GM18873 (cell line): ENCODE measurements at regions not wholly inside any gene's neighbourhood (a gene's known extent, or its start where the extent isn't known, plus 50 kb on each side); places are given as distances from the start of the nearest gene placed in this dataset.

Source experiments
- ATAC-seq: cut with Tn5 transposase; IDR thresholded peaks from one replicate; pipeline ENCODE4 v1.9.1; 2021; ENCODE audit warnings: mild to moderate bottlenecking, moderate library complexity, moderate number of reproducible peaks; ENCODE audit not compliant: unreplicated experiment, low FRiP score

DNA sequence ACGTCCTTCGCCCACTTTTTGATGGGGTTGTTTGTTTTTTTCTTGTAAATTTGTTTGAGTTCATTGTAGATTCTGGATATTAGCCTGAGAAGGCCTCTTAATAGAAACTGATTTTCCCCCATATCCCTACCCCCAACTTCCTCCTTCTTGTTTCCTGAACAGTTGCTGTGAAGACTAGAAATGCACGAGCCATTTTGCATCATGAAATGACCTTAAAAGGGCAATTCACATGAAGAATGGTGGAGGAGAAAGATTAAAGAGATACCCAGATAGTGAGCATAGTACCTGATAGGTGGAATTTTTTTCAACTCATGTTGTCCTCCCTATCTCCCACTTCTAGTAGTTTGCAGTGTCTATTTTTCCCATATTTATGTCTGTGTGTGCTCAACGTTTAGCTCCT is 55.2 kb upstream of the KCNH8 start:
- ATAC-seq = no peak

DNA sequence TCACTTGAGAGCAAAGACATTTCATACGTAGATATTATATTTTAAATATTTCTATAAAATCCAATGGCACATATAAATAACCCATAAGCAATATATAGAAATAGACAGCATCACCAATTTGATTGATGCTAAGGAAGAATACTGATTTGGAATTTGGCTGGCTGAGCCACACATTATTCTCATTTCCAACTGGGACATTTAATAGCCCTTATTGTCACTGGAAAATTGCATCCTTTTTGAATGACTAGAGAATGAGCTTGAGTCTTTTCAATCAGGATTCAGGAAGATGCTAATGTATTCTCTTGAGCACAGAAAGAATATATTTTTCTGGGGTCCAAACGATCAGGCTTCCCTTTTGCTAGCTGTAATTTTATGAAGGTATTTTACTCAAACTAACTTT is 70.9 kb upstream of the KCNH8 start:
- ATAC-seq = no peak

DNA sequence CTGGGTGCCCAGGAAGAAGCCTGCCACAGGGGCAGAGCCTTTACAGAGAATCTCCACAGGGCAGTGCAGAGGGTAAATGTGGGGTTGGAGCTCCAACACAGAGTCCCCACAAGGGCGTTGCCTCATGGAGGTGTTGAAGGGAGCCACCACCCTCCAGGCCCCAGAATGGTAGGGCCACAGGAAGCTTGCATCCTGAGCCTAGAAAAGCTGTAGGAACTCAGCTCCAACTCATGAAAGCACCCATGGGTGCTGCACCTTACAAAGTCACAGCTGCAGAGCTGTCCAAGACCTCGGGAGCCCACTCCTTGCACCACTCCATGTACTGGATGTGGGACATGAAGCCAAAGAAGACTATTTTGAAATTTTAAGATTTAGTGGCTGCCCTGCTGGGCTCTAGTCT is 73.3 kb upstream of the KCNH8 start:
- ATAC-seq = no peak

DNA sequence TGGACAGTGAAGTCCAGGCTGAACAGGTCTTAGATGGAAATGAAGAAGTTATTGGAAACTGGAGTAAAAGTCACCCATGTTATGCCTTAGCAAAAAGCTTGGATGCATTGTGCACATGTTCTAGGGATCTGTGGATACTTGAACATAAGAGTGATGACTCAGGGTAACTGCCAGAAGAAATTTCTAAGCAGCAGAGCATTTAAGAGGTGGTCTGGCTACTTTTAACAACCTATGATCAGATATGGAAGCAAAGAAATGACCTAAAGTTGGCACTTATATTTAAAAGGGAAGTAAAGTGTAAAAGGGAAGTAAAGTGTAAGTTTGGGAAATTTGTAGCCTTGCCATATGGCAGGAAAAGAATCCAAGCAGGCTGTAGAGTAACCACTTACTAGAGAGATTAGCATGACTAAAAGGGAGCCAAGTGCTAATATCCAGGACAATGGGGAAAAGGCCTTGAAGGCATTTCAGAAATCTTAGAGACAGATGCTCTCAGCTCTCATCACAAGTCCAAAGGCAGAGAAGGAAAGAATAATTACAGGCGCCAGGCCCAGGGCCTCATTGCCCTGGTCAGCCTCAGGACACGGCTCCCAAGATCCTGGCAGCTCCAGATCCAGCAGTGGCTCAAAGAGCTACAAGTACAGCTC is 73.9 kb upstream of the KCNH8 start:
- no peak for ATAC-seq

DNA sequence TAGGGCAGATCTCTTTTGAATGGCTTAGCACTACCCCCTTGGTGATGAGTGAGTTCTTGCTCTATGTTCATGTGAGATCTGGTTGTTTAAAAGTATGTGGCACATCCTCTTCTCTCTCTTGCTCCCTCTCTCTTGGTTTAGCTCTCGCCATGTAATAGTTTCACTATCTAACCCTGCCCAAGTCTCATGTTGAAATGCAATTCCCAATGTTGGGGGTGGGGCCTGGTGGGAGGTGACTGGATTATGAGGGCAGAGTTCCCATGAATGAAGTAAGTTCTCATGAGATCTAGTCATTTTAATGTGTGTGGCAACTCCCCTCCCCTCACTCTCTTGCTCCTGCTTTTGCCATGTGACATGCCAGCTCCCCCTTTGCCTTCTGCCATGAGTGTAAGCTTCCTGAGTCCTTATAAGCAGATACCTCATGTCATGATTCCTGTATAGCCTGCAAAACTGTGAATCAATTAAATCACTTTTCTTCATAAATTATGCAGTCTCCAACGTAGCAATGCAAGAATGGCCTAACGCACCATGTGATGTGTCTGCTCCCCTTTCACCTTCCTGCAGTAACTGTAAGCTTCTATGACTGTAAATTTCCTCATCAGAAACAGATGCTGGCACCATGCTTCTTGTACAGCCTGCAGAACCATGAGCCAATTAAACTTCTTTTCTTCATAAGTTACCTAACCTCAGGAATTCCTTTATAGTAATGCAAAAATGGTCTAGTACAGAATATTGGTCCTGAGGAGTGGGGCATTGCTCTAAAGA is 74.8 kb upstream of the KCNH8 start:
- no peak for ATAC-seq

DNA sequence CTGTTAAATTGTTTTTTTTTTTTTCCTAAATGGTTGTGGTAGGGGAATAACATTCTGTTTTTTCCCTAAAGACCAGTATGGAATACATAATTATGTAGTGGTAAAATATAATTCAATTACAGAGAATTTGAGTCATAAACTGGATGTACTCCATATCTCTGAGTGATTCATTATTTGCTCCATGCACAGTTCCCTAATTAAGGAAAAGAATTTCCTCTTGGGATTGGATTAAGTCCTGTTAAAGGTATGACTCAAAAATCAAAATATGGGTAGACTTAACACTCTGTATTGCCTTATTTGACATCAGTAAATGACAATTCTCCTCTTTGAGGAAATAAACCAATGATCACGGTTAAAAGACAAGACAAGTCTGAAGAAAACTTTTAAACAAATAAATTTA is 78.0 kb upstream of the KCNH8 start:
- no peak for ATAC-seq

DNA sequence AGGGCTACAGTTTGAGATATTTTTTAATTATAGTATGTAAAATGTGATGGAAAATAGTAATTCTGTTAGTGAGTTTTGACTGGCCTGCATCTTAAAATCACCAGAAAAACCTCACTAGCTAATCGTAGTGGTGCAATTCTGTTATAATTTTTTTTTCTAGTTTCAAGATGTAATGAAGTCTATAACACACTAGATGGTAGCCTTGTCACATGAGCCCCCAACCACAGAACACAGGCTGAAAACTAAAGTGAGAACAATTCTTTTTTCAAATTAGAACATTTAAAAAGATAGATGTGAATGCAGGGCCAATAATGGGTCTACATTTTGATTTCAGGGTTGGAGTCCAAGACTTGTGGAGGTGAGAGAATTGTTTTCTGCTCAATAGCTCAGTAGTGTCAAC is 83.3 kb upstream of the KCNH8 start:
- ATAC-seq = no peak

DNA sequence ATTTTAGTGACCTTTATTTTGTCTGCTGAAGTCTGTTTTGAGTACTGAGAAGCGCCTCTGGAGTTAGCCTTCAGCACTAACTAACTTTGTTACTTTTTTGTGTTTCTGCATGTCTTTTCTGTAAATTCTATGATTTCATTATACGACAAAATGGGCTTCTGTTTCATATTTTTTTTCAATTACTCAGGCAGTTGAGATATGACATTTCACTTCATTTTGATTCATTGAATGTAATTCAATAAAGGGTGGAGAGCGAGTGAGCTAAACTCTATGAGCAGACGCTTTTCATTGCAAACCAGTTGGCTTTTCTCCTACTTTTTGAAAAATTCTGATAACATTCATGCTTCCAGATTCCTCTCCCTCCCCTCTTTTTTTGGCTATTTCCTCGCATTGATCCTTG is 84.4 kb upstream of the KCNH8 start:
- ATAC-seq = no peak

DNA sequence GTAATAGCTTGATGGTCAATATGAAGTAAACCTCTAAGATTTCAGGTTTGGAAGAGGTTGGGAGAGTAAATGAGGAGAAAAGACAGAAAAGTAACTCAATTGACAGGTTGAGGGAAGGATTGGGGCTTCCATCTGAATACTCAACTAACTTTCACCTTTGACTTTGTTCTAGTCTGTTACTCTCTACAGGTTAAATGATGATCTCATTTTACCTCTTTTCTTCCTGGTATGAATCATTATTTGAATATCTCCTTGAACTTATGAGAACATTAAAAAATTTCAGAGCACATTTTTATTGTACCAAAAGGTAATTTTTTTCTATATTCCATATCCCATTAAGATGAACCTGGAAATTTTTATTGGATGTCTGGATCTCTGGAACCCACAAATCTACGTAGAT is 87.9 kb upstream of the KCNH8 start:
- no peak for ATAC-seq

DNA sequence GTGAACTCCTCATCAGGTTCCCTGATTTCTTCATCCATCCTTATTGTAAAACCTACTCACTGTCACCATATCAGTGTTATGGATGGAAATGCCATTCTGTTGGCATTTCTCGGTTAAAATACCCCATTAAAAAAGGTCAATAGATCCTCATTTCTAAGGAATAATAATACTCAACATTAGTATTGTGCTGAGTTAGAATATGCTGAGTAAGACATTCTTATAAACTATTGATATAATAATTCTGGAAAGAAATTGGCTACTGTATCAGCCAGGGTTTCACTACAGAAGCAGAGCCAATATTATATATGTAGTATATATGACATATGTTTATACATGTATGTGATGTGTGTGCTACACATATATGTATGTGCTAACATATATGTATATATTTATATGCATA is 95.4 kb upstream of the KCNH8 start:
- ATAC-seq = no peak

DNA sequence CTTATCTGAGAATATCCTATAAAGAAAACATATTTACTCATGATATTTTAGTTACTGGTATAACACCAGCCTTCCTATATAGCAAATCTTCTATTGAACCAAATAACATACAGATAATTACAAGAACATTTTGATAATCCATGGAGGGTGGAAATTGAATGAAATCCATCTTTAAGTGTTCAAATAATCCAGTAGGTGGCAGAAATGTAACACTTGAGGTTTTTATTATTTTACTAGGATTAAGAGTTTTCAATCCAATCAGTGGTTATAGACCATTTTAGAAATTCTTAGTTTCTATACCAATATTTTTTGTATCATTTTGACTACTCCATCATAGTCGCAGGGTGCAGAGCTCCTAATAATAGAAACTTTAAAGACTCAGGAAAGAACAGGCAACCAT is 101.9 kb upstream of the KCNH8 start:
- ATAC-seq = no peak

DNA sequence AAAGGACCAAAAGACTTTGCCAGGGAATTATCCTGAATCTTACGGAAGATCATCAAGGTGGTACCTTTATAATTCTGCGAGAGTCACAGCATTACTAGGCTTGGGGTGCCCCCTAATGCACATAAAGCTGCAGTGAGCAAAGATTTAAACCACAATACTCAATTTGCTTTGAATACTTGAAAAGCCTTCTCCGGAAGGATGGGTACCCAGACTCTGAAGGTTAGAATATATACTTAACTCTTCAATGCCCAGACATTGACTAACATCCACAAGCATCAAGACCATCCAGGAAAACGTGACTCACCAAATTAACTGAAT is 117.8 kb upstream of the KCNH8 start:
- ATAC-seq = no peak

DNA sequence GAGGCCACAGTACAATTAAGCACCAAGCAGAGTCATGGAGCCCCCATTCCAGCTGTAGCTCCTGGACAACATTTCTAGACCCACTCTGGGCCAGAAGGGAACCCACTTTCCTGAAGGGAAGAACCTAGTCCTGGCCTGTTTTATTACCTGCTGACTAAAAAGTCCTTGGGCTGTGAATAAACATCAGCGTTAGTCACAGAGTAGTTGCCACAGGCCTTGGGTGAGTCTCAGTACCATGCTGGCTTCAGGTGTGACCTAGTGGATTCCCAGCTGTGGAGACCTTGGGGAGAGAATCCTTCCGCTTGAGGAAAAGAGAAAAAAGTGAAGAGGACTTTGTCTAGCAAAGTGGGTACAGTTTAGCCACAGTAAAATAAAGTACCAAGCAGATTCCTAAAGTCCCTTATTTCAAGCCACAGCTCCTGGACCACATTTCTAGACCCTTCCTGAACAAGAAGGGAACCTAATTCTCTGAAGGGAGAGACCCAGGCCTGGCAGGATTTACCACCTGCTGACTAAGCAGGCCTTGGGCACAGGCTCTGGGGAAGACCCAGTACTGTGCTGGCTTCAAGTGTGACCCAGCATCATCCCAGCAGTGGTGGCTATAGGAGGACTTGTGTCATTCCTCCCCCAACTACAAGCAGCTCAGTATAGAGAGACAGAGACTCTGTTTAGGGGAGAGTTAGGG is 118.3 kb upstream of the KCNH8 start:
- ATAC-seq = no peak

DNA sequence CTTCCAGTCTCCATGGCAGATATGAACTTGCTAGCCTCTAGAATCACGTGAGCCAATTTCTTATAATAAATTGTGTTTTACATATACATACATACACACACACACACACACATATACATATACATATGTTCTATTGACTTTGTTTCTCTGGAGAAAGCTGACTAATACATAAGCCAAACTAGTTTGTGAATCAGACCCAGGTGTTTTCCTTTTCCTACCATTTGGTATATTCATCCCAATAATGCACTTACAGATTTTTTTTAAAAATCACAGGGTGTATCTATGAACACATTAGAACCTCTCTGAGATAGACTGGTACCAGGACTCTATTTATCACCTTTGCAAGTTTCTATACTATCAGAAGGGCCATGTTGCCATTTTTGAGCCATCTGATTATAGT is 122.9 kb upstream of the KCNH8 start:
- no peak for ATAC-seq

DNA sequence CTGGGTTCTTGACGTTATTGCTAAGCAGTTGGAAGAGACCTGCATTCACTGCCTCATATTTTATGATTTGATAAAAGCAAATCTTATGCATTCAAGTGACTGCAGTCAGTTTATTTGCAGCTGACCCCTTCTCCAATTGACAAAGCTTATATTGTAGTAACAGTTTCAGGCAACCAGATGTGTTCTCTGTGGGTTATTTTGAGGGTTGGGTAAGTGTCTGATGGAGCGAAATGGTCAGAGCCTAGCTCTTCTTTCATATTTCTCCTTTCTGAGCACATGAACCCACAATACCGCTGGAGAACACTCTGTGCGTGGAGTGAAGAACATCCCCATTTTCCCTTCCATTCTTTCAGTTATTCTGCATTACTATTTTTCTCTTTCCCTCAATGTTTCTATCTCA is 125.8 kb upstream of the KCNH8 start:
- ATAC-seq = no peak

DNA sequence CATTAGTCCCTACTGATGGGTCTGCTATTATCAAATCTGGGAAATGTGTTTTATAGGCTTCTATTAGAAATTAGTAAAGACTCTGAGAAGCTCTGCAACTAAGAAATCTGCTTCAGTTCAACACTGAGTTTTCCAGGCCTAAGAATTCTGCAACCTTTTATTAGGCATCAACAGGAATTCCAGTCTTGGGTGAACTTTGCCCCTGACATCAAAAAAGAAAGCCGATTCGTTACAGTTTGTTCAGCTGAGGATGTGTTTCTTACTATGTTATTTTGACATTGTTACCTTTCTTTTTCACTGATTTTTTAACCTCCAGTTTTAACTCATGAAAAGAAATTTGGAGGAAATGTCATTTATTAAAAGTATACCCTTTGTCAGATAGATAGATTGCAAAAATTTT is 131.5 kb upstream of the KCNH8 start:
- ATAC-seq = no peak

DNA sequence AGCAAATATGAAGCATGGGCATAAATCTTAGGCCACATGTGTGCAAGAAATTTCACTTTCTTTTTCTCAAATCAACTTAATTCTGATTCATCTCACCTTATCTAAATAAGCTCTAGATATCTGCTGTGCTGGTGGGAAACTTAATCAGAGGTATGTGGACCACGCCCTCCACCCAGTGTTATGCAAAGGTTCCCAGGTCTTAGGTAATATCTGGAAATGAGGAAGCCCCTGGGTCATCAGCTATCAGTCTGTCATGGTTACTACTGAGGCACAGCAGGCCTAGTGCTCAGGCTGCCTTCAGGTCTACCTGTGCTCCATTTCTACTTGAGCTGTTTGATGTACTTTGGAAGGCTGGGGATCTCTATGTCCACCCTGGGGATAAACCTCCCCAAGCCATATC is 134.4 kb upstream of the KCNH8 start:
- ATAC-seq = no peak

DNA sequence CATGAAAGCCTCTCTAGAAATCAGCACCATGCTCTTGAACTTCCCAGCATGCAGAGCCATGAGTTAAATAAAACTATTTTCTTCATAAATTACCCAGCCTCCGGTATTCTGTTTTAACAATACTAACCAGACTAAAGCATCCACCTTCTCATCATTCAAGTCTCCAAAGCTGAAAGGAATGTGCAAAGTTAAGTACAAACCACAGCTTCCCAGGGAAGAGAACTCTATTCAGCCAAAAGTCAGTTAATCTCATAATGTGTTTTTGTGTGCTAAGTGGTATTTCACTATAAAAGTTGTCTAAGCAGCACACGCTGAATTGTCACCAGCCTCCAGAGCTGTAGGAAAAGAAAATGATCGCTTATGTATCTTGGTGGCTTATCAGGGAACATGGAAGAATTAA is 135.5 kb upstream of the KCNH8 start:
- ATAC-seq = no peak

DNA sequence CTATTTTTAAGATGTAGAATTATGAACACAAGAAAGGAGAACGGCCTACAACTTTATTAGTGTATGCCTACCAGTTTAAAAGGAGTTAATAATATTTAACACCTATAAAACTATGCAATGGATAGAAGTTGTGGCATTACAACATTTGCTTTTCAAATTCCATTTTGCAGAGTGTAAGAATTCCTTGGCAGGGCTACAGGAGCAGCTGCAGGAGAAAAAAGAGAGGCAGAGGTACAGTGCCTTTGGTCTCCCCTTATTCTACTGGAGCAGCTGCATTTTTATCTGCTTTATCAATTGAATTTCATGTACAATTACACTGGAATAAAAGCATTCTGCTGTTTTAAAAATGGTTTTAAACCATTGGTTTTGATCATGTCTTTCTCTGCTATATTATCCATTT is 145.7 kb upstream of the KCNH8 start:
- ATAC-seq = no peak

DNA sequence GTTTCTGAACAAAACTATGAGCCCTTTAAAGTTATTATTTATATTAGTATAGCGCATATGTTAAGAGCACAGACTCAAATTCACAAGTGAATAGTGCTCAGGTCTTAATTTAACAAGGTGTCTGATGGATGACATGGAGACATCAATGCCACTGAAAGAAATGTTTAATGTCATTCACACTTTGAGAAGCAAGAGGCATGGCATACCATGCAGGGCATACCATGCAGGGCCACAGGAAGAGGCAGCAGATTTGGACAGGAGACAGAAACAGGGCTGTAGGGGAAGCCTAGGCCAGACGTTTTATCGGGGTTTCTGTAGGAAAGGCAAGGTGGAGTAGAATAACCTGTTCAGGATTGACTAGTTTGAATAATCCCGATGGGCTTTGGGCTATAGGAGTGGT is 150.2 kb upstream of the KCNH8 start:
- ATAC-seq = no peak

DNA sequence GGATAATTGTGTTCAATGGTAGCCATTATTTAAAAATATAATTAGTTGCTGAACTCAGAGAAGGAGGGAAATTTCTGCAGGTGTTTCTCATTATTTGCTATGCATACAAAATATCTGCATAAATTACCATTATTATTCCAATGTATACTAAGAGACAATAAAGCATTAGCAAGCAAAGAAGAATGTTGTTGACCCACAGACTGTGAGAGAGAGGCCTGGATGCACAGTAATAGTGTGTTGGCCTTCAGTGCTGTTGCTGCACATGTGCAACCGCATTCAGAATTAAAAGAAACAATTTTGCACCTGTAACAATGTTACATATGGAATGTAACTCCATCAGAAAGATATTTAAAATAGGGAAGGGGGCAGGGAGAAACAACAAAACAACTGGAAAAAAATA is 155.6 kb upstream of the KCNH8 start:
- ATAC-seq = no peak

DNA sequence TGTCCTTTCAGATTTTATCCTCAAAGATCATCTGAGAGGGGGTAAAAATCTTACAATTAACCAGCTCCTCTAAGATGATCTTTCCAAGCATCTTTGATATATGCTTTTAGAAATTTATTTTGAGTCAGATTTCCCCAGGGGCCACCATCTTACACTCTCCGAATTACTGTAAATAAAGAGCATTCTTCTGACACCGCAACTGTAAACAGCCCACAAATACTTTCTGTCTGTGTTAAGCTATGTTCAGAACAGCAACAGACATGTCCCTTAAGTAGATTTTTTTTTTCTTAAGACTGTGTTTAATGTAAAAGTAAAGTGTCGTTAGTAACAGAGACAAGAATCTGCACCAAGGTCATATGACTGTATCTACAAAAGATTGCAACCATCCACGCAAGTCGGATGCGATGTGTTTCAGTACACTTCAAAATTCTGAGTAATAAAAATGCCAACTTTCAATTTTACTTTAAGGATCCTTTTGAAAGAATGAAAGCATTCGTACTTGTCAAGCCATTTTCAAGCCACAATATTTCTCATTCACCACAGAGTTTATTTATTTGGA is 159.0 kb upstream of the KCNH8 start:
- no peak for ATAC-seq
